Lower lobe of right lung (tissue), 2 donors: ENCODE measurements at regions not wholly inside any gene's neighbourhood (a gene's known extent, or its start where the extent isn't known, plus 50 kb on each side); places are given as distances from the start of the nearest gene placed in this dataset.
A peak's percentile ranks its signal among the peaks of the same experiment; 100 is the strongest.

Experiments used
- ATAC-seq, 2 donors: fragments of 200-7000 bp; cut with Tn5 transposase; one replicate each; pipeline ENCODE4 v1.9.1; 2020 to 2022; ENCODE audit warnings: mild to moderate bottlenecking in 2 of 2, moderate library complexity in 2 of 2
- DNase-seq: peaks from one replicate; pipeline ENCODE4 v3.0.0-alpha.2; 2020
- H3K27ac ChIP-seq: fragments of 200-600 bp; one replicate; pipeline ENCODE4 v1.8.0; 2022
- H3K27me3 ChIP-seq: fragments of 200-600 bp; one replicate; pipeline ENCODE4 v1.8.0; 2022; ENCODE audit warnings: low read depth
- H3K36me3 ChIP-seq: fragments of 200-600 bp; one replicate; pipeline ENCODE4 v1.8.0; 2022; ENCODE audit warnings: mild to moderate bottlenecking
- H3K4me1 ChIP-seq: fragments of 200-600 bp; one replicate; pipeline ENCODE4 v1.8.0; 2022
- H3K4me3 ChIP-seq: fragments of 200-600 bp; one replicate; pipeline ENCODE4 v1.8.0; 2022; ENCODE audit warnings: mild to moderate bottlenecking
- H3K9me3 ChIP-seq: fragments of 200-600 bp; one replicate; pipeline ENCODE4 v1.8.0; 2022
- CTCF ChIP-seq: fragments of 200-600 bp; IDR thresholded peaks from one replicate; pipeline ENCODE4 v1.8.0; 2022; ENCODE audit warnings: antibody characterized with exemption, mild to moderate bottlenecking
- intact Hi-C: fragments of 100-400 bp; cut with DNase I; formaldehyde crosslinking; loops from one replicate; pipeline ENCODE4 v1.11.0; 2022
- donor health status: DM: no; HTN: yes; CAD: no; lungs with severe emphysema.

GRCh38 chr10:29877793-29878491, 181.4 kb downstream of the JCAD start:
- ATAC-seq, result peak in 1 of 2 donors; percentile 26
- no peak overlapping the region for H3K27ac ChIP-seq
- TF ChIP-seq CTCF, result no peak
- intact Hi-C loops, result no loop called here
- H3K4me1 ChIP-seq, result peaks cover 11% of the 10 kb centered on the region
- no peak overlapping the region for H3K4me3 ChIP-seq
- H3K36me3 ChIP-seq, result no peaks in the 10 kb centered on the region
- H3K27me3 ChIP-seq, result no peaks in the 10 kb centered on the region
- H3K9me3 ChIP-seq, result no peaks in the 10 kb centered on the region
- DNase-seq, result no peak

- Histone ChIP-seq H3K9me3 (no peaks in the 10 kb centered on the region), H3K36me3 (no peaks in the 10 kb centered on the region), H3K4me1 (peaks cover 11% of the 10 kb centered on the region), H3K27me3 (no peaks in the 10 kb centered on the region), H3K27ac (no peak overlapping the region), H3K4me3 (no peak overlapping the region)
- intact Hi-C loops, result no loop called here
- no peak for ATAC-seq
- no peak for TF ChIP-seq CTCF
- no peak for DNase-seq
Measured at GRCh38 chr10:29876008-29876555, 183.3 kb downstream of the JCAD start.

GRCh38 chr10:29874606-29875269, 184.6 kb downstream of the JCAD start:
- intact Hi-C loops, result no loop called here
- Histone ChIP-seq H3K9me3 (no peaks in the 10 kb centered on the region), H3K27ac (no peak overlapping the region), H3K4me1 (peaks cover 11% of the 10 kb centered on the region), H3K4me3 (no peak overlapping the region), H3K36me3 (no peaks in the 10 kb centered on the region), H3K27me3 (no peaks in the 10 kb centered on the region)
- no peak for TF ChIP-seq CTCF
- DNase-seq (no peak), ATAC-seq (no peak)

GRCh38 chr10:29873941-29874484, 185.4 kb downstream of the JCAD start:
- H3K9me3 ChIP-seq, result no peaks in the 10 kb centered on the region
- H3K4me1 ChIP-seq, result peaks cover 11% of the 10 kb centered on the region
- H3K27me3 ChIP-seq, result no peaks in the 10 kb centered on the region
- H3K4me3 ChIP-seq, result no peak overlapping the region
- intact Hi-C loops, result no loop called here
- no peak for ATAC-seq
- no peak for TF ChIP-seq CTCF
- no peak overlapping the region for H3K27ac ChIP-seq
- no peak for DNase-seq
- H3K36me3 ChIP-seq, result no peaks in the 10 kb centered on the region

- Histone ChIP-seq H3K9me3 (no peaks in the 10 kb centered on the region), H3K4me3 (no peak overlapping the region), H3K4me1 (peaks cover 11% of the 10 kb centered on the region), H3K27me3 (no peaks in the 10 kb centered on the region), H3K36me3 (no peaks in the 10 kb centered on the region), H3K27ac (no peak overlapping the region)
- DNase-seq (no peak), ATAC-seq (no peak)
- intact Hi-C loops, result no loop called here
- TF ChIP-seq CTCF, result no peak
Measured at GRCh38 chr10:29870522-29871044, 188.8 kb downstream of the JCAD start.
